ENCODE measurements at regions not wholly inside any gene's neighbourhood (a gene's known extent, or its start where the extent isn't known, plus 50 kb on each side); places are given as distances from the start of the nearest gene placed in this dataset.

DNA sequence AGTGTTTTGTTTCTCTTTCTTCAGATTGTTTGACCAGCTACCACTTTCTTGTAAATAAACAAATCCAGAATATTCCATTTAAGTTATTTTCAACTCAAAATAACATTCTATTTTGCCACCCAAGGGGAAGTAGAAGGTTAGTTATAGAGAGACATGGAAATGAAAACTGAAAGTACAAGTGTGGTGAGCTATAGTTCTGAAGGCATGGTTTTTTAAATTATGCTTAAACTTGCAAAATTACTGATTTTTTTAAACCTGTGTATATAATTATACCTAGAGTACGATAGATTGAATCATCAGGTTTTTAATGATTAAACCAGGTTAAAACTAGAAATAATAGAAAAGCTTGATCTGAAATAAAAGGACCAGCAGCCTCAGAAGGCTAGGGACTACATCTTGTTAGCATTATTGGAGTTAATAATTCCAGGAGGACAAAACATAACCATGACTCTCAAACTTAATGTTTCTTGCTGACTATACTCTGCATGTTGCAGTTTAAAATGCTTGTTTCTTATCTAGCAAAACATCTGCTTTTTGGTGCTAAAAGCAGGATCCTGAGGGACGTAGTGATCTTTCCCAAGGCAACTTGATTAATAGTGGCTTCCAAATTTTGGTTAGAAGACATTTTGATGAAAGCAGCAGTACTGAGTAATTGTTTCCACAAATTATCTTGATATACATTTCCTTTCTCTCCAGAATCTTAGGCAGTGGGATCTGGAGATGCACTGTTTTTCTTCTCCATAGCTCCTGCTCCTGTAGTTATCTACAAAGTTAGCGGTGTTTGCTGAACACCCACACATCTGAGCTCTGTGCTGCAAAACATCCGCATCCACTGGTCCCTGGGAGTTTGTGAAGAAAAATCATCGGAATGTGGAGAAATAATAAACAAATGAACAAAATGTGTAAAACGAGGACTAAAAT is 327.2 kb upstream of the PKDCC start:
- H3K4me3 ChIP-seq (ENCODE audit: low read length) = no peak overlapping the region
- DNase-seq (ENCODE audit: low read depth) = no peak

DNA sequence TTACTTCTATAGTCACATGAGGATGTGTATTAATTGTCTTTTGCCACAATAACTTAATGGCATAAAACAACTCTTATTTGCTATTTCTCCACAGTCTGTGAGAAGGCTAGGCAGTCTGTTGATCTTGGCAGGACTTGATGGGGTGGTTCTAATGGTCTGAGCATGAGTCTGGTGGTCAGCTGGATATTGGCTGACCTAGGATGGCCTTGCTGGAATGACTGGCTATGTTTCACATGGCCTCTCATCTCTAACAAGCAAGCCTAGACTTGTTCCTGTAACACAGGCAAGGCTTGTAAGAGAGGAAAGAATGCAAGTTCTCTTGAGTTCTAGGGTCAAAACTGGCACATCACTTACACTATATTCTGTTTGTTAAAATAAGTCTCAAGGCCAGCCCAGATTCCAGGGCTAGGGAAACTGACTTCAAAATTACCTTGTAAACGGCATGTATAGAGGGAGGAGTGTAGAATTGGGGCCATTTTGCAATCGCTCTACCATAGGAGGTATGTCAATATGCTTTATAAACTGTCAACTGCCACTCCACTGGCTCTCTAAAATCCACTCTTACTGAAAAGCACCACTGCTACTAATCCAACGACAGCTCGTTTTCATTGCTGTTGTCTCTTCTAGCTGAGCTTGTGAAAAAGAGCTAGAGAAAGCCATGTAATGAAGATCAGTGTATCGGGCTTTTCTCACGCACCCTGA is 325.0 kb upstream of the PKDCC start:
- peak; percentile 11 for DNase-seq (ENCODE audit: low read depth)
- TF ChIP-seq, protein P1, sequence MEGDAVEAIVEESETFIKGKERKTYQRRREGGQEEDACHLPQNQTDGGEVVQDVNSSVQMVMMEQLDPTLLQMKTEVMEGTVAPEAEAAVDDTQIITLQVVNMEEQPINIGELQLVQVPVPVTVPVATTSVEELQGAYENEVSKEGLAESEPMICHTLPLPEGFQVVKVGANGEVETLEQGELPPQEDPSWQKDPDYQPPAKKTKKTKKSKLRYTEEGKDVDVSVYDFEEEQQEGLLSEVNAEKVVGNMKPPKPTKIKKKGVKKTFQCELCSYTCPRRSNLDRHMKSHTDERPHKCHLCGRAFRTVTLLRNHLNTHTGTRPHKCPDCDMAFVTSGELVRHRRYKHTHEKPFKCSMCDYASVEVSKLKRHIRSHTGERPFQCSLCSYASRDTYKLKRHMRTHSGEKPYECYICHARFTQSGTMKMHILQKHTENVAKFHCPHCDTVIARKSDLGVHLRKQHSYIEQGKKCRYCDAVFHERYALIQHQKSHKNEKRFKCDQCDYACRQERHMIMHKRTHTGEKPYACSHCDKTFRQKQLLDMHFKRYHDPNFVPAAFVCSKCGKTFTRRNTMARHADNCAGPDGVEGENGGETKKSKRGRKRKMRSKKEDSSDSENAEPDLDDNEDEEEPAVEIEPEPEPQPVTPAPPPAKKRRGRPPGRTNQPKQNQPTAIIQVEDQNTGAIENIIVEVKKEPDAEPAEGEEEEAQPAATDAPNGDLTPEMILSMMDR (conservative IDR thresholded peaks at IDR 0.05; ENCODE audit: low read depth, low read length) = no peak
- no peak overlapping the region for H3K4me3 ChIP-seq (ENCODE audit: low read length)

More for the DNA sequence above, 327.2 kb upstream of the PKDCC start:
- TF ChIP-seq, protein P1 (conservative IDR thresholded peaks at IDR 0.05; ENCODE audit: low read depth, low read length) = no peak

DNA sequence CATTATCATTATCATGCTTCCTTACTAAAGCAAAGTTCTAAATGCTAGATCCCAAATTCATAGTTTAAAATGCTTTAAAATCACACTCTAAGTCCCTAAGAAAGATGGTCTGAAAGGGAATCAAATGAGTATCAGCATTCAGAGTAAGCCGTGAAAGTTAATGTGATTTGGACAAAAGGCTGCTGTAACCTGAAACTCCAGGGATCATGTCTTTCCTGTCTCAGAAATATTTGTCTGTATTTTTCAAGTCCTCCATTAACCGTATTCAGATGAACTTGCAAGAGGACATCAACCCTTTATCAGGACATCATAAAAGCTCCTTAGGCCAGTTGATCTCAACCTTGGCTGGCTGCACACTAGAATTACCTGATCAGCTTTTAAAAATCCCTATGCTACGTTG is 324.3 kb upstream of the PKDCC start:
- DNase-seq (ENCODE audit: low read depth) = no peak
- no peak overlapping the region for H3K4me3 ChIP-seq (ENCODE audit: low read length)
- TF ChIP-seq, protein P1 (conservative IDR thresholded peaks at IDR 0.05; ENCODE audit: low read depth, low read length) = no peak

DNA sequence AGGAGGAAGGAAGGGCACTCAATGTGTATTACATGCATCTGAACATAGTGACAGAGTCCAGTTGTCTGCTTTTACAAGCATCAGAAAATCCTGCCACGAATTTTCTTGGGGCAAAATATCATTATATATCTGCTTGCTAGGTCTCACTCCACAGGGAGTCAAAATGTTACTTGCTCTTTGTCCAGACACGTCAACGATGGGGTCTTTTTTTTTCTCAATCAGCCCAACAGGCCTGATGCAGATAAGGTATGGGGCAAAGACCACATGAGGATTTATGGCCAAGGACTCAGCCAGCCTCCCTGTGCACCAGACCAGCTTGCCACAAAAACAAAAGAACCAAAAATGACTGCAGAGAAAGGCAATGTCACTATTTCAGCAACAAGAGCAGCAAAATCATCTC is 323.4 kb upstream of the PKDCC start:
- DNase-seq (ENCODE audit: low read depth) = no peak
- no peak overlapping the region for H3K4me3 ChIP-seq (ENCODE audit: low read length)
- TF ChIP-seq, protein P1 (conservative IDR thresholded peaks at IDR 0.05; ENCODE audit: low read depth, low read length) = no peak

DNA sequence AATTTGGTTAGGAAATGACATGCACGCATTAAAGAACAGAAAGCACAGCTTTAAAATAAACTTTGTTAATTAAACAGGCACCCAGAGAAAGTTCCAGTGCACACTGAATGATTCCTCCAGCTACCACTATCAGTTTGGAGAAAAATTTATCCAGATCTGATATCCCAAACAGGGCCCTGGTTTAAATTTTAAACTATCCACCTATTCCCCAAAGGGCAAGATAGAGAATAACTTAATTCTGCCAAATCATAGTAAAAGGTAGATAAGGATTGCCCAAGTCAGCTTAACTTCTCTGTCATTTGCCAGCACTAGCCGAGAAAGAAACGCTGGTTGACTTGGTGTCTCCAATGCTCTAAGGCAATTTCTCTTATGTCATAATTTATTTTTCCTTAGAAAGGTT is 321.9 kb upstream of the PKDCC start:
- TF ChIP-seq, protein P1 (conservative IDR thresholded peaks at IDR 0.05; ENCODE audit: low read depth, low read length) = no peak
- H3K4me3 ChIP-seq (ENCODE audit: low read length) = no peak overlapping the region

DNA sequence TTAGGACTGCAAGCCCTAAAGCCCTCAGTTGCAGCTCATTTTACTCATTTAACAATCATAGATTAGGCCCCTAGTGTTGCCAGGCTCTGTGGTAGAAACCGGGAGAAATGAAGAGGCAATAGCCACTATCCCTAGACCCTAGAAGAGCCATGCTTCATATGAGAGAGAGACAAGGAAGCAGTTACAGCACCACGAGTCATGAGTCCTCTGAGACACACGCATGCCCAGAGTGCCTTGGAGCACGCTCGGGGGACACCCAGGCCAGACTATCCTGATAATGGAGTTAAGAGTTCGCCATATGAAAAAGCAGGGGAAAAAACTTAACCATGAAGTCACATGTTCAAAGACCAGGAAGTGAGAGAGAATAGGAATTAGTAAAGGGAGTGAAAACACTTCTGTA is 321.5 kb upstream of the PKDCC start:
- DNase-seq (ENCODE audit: low read depth) = no peak
- TF ChIP-seq, protein P1 (conservative IDR thresholded peaks at IDR 0.05; ENCODE audit: low read depth, low read length) = no peak

More for the DNA sequence above, 321.9 kb upstream of the PKDCC start:
- no peak for DNase-seq (ENCODE audit: low read depth)

More for the DNA sequence above, 321.5 kb upstream of the PKDCC start:
- H3K4me3 ChIP-seq (ENCODE audit: low read length) = no peak overlapping the region

Data from retinal pigment epithelial cell (primary cell).